Ovary (tissue), 7 donors: ENCODE measurements at regions not wholly inside any gene's neighbourhood (a gene's known extent, or its start where the extent isn't known, plus 50 kb on each side); places are given as distances from the start of the nearest gene placed in this dataset.
"Not testable (repeated sequence)": the region's sequence is repeated elsewhere in the genome, so short reads cannot be mapped to it uniquely, and the experiment has no call there.

Source experiments
- DNase-seq, 5 donors: peaks; one replicate each; pipeline ENCODE4 v3.0.0-alpha.2; 2019 to 2020
- H3K27ac ChIP-seq, 2 donors: fragments of 200-600 bp; one replicate each; pipeline versions ENCODE4 v1.5.1 to v1.8.0; 2019 to 2022
- H3K27me3 ChIP-seq: fragments of 200-600 bp; one replicate; pipeline ENCODE4 v1.8.0; 2022
- H3K36me3 ChIP-seq: fragments of 200-600 bp; sonication (generic); one replicate; pipeline ENCODE4 v1.5.1; 2019
- H3K4me1 ChIP-seq: one replicate; pipeline ENCODE4 v1.8.1; 2013; ENCODE audit warnings: mild to moderate bottlenecking, moderate library complexity; ENCODE audit not compliant: insufficient read depth
- H3K4me3 ChIP-seq: fragments of 200-600 bp; sonication (generic); one replicate; pipeline ENCODE4 v1.5.1; 2017
- H3K9me3 ChIP-seq, 2 donors: fragments of 200-600 bp in 1 of 2; sonication (generic) in 1 of 2; one replicate each; pipeline versions ENCODE4 v1.5.1 to v1.8.1; 2013 to 2019; ENCODE audit warnings: mild to moderate bottlenecking in 1 of 2, moderate library complexity in 1 of 2
- CTCF ChIP-seq, 3 donors: fragments of 450-650 bp in 2 of 3; fragments of 200-600 bp in 1 of 3; IDR thresholded peaks; one replicate each; pipeline versions ENCODE4 v1.5.1 to v1.8.0; 2016 to 2022; ENCODE audit warnings: antibody characterized with exemption in 3 of 3, mild to moderate bottlenecking in 1 of 3
- EP300 ChIP-seq: sonication (generic); formaldehyde crosslinking; IDR thresholded peaks from one replicate; pipeline ENCODE4 v1.6.1; 2017; ENCODE audit warnings: antibody characterized with exemption
- POLR2A ChIP-seq: fragments of 450-650 bp; IDR thresholded peaks from one replicate; pipeline ENCODE4 v1.6.1; 2017; ENCODE audit warnings: antibody characterized with exemption, mild to moderate bottlenecking, moderate library complexity
- WGBS, 3 donors: extraction: QIAGEN DNeasy Blood & Tissue Kit in 1 of 3; methylation state at CpG; one replicate each; pipeline versions ENCODE4 v1.1.5 to v1.1.7; 2013 to 2017; 5-methylcytosine and 5-hydroxymethylcytosine counted together
- intact Hi-C, 4 donors: fragments of 100-400 bp; cut with DNase I; formaldehyde crosslinking; loops; one replicate each; pipeline versions ENCODE4 v1.11.0 to v1.15.1; 2022 to 2023
- donor health status: DM: no; HTN: no; CAD: no; lungs with moderate emphysema.
- donor health status: DM: no; HTN: no; CAD: no.
- donor health status: Bipolar disorder and iron deficiency.
- donor health status: DM: no; HTN: no; CAD: no.
- donor health status: DM: yes; HTN: yes; CAD: no.

- DNase-seq, result no peak
- Histone ChIP-seq H3K4me3 (no peak overlapping the region), H3K4me1 (no peaks in the 10 kb centered on the region), H3K36me3 (no peaks in the 10 kb centered on the region), H3K27me3 (no peaks in the 10 kb centered on the region), H3K9me3 (no peaks in the 10 kb centered on the region), H3K27ac (no peak overlapping the region)
- intact Hi-C loops, result no loop called here
- TF ChIP-seq POLR2A, result no peak
- no peak for TF ChIP-seq CTCF (IDR thresholded peaks at IDR 0.05)
- TF ChIP-seq EP300, result no peak
- WGBS, 3 donors, result 32 to 43% (median 39%) methylated on average over 4 of the region's 4 CpGs
Observed at GRCh38 chr3:197399486-197399885, 101.1 kb upstream of the DLG1 start.

GRCh38 chr3:197398286-197398878 is 100.0 kb upstream of the DLG1 start:
- Histone ChIP-seq H3K27ac (no peak overlapping the region), H3K9me3 (no peaks in the 10 kb centered on the region), H3K4me3 (no peak overlapping the region), H3K27me3 (no peaks in the 10 kb centered on the region), H3K36me3 (no peaks in the 10 kb centered on the region), H3K4me1 (no peaks in the 10 kb centered on the region)
- intact Hi-C loops, result no loop called here
- DNase-seq, result no peak
- no peak for TF ChIP-seq POLR2A
- TF ChIP-seq EP300, result no peak
- no peak for TF ChIP-seq CTCF (IDR thresholded peaks at IDR 0.05)
- 70 to 74% (median 72%) methylated on average over 6 of the region's 6 CpGs for WGBS, 3 donors

GRCh38 chr3:197397838-197398237 is 99.4 kb upstream of the DLG1 start:
- no peaks in the 10 kb centered on the region for H3K36me3 ChIP-seq
- 94 to 96% (median 96%) methylated on average over 9 of the region's 9 CpGs for WGBS, 3 donors
- no peaks in the 10 kb centered on the region for H3K4me1 ChIP-seq
- intact Hi-C loops, result no loop called here
- H3K9me3 ChIP-seq, result no peaks in the 10 kb centered on the region
- no peak for DNase-seq
- H3K27me3 ChIP-seq, result no peaks in the 10 kb centered on the region
- H3K27ac ChIP-seq, result no peak overlapping the region
- no peak for TF ChIP-seq EP300
- TF ChIP-seq CTCF (IDR thresholded peaks at IDR 0.05), result no peak
- no peak for TF ChIP-seq POLR2A
- H3K4me3 ChIP-seq, result no peak overlapping the region

GRCh38 chr3:197394464-197395321 is 96.3 kb upstream of the DLG1 start:
- WGBS, 3 donors, result 51 to 53% (median 51%) methylated on average over 25 of the region's 25 CpGs
- H3K27ac ChIP-seq, result no peak overlapping the region
- intact Hi-C loops, result no loop called here
- no peaks in the 10 kb centered on the region for H3K9me3 ChIP-seq
- H3K4me3 ChIP-seq, result no peak overlapping the region
- DNase-seq, result peak; percentile 30 to 70 (median 69)
- no peaks in the 10 kb centered on the region for H3K27me3 ChIP-seq
- H3K36me3 ChIP-seq, result no peaks in the 10 kb centered on the region
- TF ChIP-seq CTCF (IDR thresholded peaks at IDR 0.05) (no peak), POLR2A (no peak), EP300 (no peak)
- no peaks in the 10 kb centered on the region for H3K4me1 ChIP-seq

GRCh38 chr3:197394126-197394463 is 95.7 kb upstream of the DLG1 start:
- DNase-seq, H3K4me1 ChIP-seq, H3K9me3 ChIP-seq, H3K27me3 ChIP-seq, H3K36me3 ChIP-seq, H3K27ac ChIP-seq, intact Hi-C loops, H3K4me3 ChIP-seq: not testable (repeated sequence)
- WGBS, 3 donors, result 92 to 96% (median 94%) methylated on average over 8 of the region's 8 CpGs
